ENCODE measurements at regions not wholly inside any gene's neighbourhood (a gene's known extent, or its start where the extent isn't known, plus 50 kb on each side); places are given as distances from the start of the nearest gene placed in this dataset.
A peak's percentile ranks its signal among the peaks of the same experiment; 100 is the strongest.

GRCh38 chr3:176160997-176161396, 1036.3 kb downstream of the TBL1XR1 start:
- POLR2A ChIA-PET: no interaction called here
- H3K9me3 Mint-ChIP-seq: peaks cover 60% of the 10 kb centered on the region

GRCh38 chr3:176159796-176160195, 1037.5 kb downstream of the TBL1XR1 start:
- Mint-ChIP-seq H3K9me3 (peaks cover 55% of the 10 kb centered on the region), H3K27ac (no peak overlapping the region), H3K4me3 (no peak overlapping the region), H3K27me3 (ENCODE audit: low read depth) (no peaks in the 10 kb centered on the region), H3K4me1 (peaks cover 3% of the 10 kb centered on the region), H3K36me3 (peaks cover 23% of the 10 kb centered on the region)
- TF ChIP-seq AFF4 (CRISPR knock-in tag; IDR thresholded peaks at IDR 0.05; ENCODE audit: borderline replicate concordance): no peak
- TF ChIP-seq CBFB (CRISPR knock-in tag; IDR thresholded peaks at IDR 0.05; ENCODE audit: low read depth): no peak
- no peak for TF ChIP-seq MAX (CRISPR knock-in tag; IDR thresholded peaks at IDR 0.05)
- no peak for TF ChIP-seq E2F5 (CRISPR knock-in tag; IDR thresholded peaks at IDR 0.05)
- no peak for TF ChIP-seq OVOL2 (CRISPR knock-in tag; IDR thresholded peaks at IDR 0.05; ENCODE audit: borderline replicate concordance)
- no peak for TF ChIP-seq RELA (CRISPR knock-in tag; IDR thresholded peaks at IDR 0.05; ENCODE audit: borderline replicate concordance)
- TF ChIP-seq CTCF (IDR thresholded peaks at IDR 0.05): no peak
- TF ChIP-seq SOX15 (CRISPR knock-in tag; IDR thresholded peaks at IDR 0.05): no peak
- TF ChIP-seq TCF7 (CRISPR knock-in tag; IDR thresholded peaks at IDR 0.05; ENCODE audit: low read depth): no peak
- TF ChIP-seq ZNF138 (CRISPR knock-in tag; conservative IDR thresholded peaks at IDR 0.05): no peak
- no peak for TF ChIP-seq NFATC4 (CRISPR knock-in tag; IDR thresholded peaks at IDR 0.05)
- no peak for TF ChIP-seq E2F1 (CRISPR knock-in tag; IDR thresholded peaks at IDR 0.05)
- no peak for TF ChIP-seq ELF4 (CRISPR knock-in tag; IDR thresholded peaks at IDR 0.05; ENCODE audit: low read depth)
- no peak for TF ChIP-seq HMGA2 (CRISPR knock-in tag; IDR thresholded peaks at IDR 0.05)
- TF ChIP-seq ATF2 (CRISPR knock-in tag; IDR thresholded peaks at IDR 0.05; ENCODE audit: borderline replicate concordance, low read depth): no peak
- no peak for TF ChIP-seq MLX (CRISPR knock-in tag; IDR thresholded peaks at IDR 0.05)
- TF ChIP-seq ZMAT4 (CRISPR knock-in tag; IDR thresholded peaks at IDR 0.05): no peak
- TF ChIP-seq ZNF671 (CRISPR knock-in tag; IDR thresholded peaks at IDR 0.05): no peak
- CTCF ChIA-PET: no interaction called here
- POLR2A ChIA-PET: no interaction called here
- ATAC-seq (no peak), DNase-seq (ENCODE audit: low spot score) (no peak)

More at GRCh38 chr3:176160997-176161396, 1036.3 kb downstream of the TBL1XR1 start:
- Mint-ChIP-seq H3K4me1 (peaks cover 3% of the 10 kb centered on the region), H3K27ac (no peak overlapping the region), H3K27me3 (ENCODE audit: low read depth) (no peaks in the 10 kb centered on the region), H3K4me3 (no peak overlapping the region), H3K36me3 (peaks cover 23% of the 10 kb centered on the region)
- CTCF ChIA-PET: no interaction called here
- TF ChIP-seq PREB (CRISPR knock-in tag; IDR thresholded peaks at IDR 0.05; ENCODE audit: borderline replicate concordance): no peak
- TF ChIP-seq ZNF317 (CRISPR knock-in tag; IDR thresholded peaks at IDR 0.05; ENCODE audit: borderline replicate concordance, low read depth): peak; percentile 91
- TF ChIP-seq NFATC4 (CRISPR knock-in tag; IDR thresholded peaks at IDR 0.05): no peak
- TF ChIP-seq RELA (CRISPR knock-in tag; IDR thresholded peaks at IDR 0.05; ENCODE audit: borderline replicate concordance): no peak
- TF ChIP-seq IRF2 (CRISPR knock-in tag; IDR thresholded peaks at IDR 0.05; ENCODE audit: borderline replicate concordance, low read depth): no peak
- no peak for DNase-seq (ENCODE audit: low spot score)
- ATAC-seq: no peak

Measured in WTC11 (cell line).